Omental fat pad (tissue), 3 donors: ENCODE measurements at regions not wholly inside any gene's neighbourhood (a gene's known extent, or its start where the extent isn't known, plus 50 kb on each side); places are given as distances from the start of the nearest gene placed in this dataset.

Source experiments
- ATAC-seq: fragments of 150-250 bp; one replicate; pipeline ENCODE4 v1.9.1; 2016; ENCODE audit warnings: mild to moderate bottlenecking, moderate library complexity; ENCODE audit not compliant: low FRiP score
- DNase-seq: peaks from one replicate; pipeline ENCODE4 v3.0.0-alpha.2; 2019; ENCODE audit warnings: low spot score
- TF ChIP-seq, protein P1 (sequence below), 3 donors: fragments of 450-650 bp; IDR thresholded peaks; one replicate each; pipeline ENCODE4 v1.5.1; 2016 to 2017; ENCODE audit warnings: antibody characterized with exemption in 3 of 3, mild to moderate bottlenecking in 3 of 3, moderate library complexity in 2 of 3

- ATAC-seq (no peak), DNase-seq (no peak)
- TF ChIP-seq, protein P1, sequence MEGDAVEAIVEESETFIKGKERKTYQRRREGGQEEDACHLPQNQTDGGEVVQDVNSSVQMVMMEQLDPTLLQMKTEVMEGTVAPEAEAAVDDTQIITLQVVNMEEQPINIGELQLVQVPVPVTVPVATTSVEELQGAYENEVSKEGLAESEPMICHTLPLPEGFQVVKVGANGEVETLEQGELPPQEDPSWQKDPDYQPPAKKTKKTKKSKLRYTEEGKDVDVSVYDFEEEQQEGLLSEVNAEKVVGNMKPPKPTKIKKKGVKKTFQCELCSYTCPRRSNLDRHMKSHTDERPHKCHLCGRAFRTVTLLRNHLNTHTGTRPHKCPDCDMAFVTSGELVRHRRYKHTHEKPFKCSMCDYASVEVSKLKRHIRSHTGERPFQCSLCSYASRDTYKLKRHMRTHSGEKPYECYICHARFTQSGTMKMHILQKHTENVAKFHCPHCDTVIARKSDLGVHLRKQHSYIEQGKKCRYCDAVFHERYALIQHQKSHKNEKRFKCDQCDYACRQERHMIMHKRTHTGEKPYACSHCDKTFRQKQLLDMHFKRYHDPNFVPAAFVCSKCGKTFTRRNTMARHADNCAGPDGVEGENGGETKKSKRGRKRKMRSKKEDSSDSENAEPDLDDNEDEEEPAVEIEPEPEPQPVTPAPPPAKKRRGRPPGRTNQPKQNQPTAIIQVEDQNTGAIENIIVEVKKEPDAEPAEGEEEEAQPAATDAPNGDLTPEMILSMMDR (IDR thresholded peaks at IDR 0.05): no peak
These were observed 72.3 kb downstream of the KLF6 start for GRCh38 chr10:3712707-3713106.

DNA sequence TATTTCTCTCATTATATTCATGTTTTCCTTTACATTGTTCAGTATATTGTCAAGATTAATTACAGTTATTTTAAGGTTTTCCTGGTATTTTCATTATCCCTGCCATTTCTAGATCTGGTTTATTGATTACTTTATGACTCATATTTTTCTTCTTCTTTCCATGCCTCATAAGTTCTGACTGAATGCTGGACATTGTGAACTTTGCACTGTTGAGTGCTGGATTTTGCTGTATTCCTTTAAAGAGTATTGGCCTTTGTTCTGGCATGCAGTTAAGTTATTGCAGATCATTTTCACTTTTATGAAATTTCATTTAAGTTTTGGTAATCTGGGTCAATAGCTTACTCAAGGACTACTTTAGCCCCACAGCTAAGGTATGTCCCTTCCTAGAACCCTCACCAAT, 73.1 kb downstream of the KLF6 start:
- no peak for ATAC-seq
- DNase-seq: no peak
- TF ChIP-seq, protein P1 (IDR thresholded peaks at IDR 0.05): no peak

GRCh38 chr10:3710764-3711163, 74.2 kb downstream of the KLF6 start:
- no peak for ATAC-seq
- TF ChIP-seq, protein P1 (IDR thresholded peaks at IDR 0.05): no peak
- DNase-seq: no peak

DNA sequence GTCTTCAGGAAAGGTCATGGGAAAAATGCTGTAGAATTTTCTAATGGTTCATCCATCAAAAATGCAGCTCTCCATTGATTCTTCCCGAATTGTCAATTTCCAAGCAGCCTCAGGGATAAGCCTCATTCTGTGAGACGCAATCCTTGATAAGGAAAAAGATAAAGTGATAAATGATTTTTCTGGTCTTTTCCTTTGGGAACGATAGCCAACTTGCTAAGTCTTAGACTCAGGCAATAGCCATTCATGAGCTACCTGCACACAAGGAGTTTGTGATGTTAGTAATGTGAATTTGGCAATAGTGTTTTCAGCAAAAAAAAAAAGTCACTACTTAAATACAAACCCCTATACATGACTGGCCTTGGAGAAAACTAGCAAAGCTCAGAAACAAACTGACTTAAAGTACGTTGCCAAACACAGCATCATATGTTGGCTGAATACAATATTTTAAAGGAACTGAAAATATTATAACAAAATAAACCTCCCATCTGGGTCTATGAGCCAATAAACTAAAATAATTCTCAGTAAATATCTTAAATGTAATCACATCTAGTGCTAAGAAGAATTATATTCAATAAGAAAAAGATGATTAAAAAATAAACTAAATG, 75.5 kb downstream of the KLF6 start:
- TF ChIP-seq, protein P1 (IDR thresholded peaks at IDR 0.05): no peak
- no peak for DNase-seq
- peak; percentile 28 for ATAC-seq

DNA sequence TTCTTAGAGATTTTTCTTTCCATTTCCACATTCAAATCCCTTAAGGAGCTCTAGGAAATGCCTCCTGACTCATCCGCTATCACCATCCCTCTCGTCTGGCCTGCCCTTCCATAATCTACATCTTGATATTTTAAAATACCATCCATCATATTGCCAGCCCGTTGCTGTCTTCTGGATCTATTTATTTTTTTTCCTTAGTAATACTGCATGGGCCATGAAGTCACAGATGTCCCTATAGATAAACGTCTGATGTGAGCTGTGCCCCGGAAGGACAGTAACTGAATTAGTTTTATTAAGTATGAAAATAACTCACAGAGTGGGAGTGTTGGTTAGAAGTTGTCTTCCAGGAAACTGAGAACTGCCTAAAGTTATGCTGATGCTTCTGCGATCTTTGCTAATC, 76.2 kb downstream of the KLF6 start:
- TF ChIP-seq, protein P1 (IDR thresholded peaks at IDR 0.05): no peak
- DNase-seq (no peak), ATAC-seq (peak; percentile 32)

- ATAC-seq (no peak), DNase-seq (no peak)
- TF ChIP-seq, protein P1 (IDR thresholded peaks at IDR 0.05): no peak
These were observed 80.3 kb downstream of the KLF6 start for GRCh38 chr10:3704565-3705325.

DNA sequence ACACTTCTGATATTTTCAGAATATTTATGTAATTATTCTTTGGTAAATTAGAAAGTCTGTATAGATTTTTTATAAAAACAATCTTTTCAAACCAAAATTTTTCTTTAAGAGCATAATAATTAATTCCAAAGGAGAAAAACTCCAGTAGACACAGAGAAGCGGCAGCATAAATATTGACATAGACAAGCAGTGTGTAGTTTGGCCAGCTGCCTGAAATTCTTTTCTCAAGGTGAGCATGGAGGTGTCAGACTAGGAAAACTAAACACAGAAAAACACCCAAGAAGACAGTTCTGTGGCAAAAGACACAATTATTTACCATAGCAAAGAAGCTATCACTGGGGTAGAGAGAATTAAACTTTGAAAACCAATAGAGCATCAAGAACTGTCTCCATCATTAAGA, 82.4 kb downstream of the KLF6 start:
- ATAC-seq (no peak), DNase-seq (no peak)
- TF ChIP-seq, protein P1 (IDR thresholded peaks at IDR 0.05): no peak
